Peyer's patch (tissue), 4 donors: ENCODE measurements at regions not wholly inside any gene's neighbourhood (a gene's known extent, or its start where the extent isn't known, plus 50 kb on each side); places are given as distances from the start of the nearest gene placed in this dataset.

Source experiments
- DNase-seq, 3 donors: peaks; one replicate each; pipeline ENCODE4 v3.0.0-alpha.2; 2017 to 2019
- H3K27ac ChIP-seq, 4 donors: fragments of 200-600 bp; sonication (generic); one replicate each; pipeline ENCODE4 v1.5.1; 2016 to 2019
- H3K27me3 ChIP-seq, 2 donors: fragments of 200-600 bp; sonication (generic); one replicate each; pipeline ENCODE4 v1.5.1; 2019
- H3K36me3 ChIP-seq, 3 donors: fragments of 200-600 bp; sonication (generic); one replicate each; pipeline ENCODE4 v1.5.1; 2016 to 2019
- H3K4me1 ChIP-seq, 4 donors: fragments of 200-600 bp; sonication (generic); one replicate each; pipeline ENCODE4 v1.5.1; 2016 to 2019
- H3K4me3 ChIP-seq, 4 donors: fragments of 200-600 bp; sonication (generic); 1 replicate in 3 of 4; 2 replicates in 1 of 4; pipeline ENCODE4 v1.5.1; 2016 to 2019; ENCODE audit warnings: mild to moderate bottlenecking in 1 of 4
- H3K9me3 ChIP-seq, 4 donors: fragments of 200-600 bp; sonication (generic); one replicate each; pipeline ENCODE4 v1.5.1; 2016 to 2019; ENCODE audit warnings: mild to moderate bottlenecking in 1 of 4
- CTCF ChIP-seq, 6 experiments: fragments of 450-650 bp in 4 of 6; fragments of 200-600 bp in 2 of 6; sonication (generic) in 1 of 6; IDR thresholded peaks; one replicate each; pipeline ENCODE4 v1.5.1; 2017 to 2019; ENCODE audit warnings: antibody characterized with exemption in 6 of 6, mild to moderate bottlenecking in 3 of 6, moderate library complexity in 1 of 6
- POLR2A ChIP-seq, 2 donors: fragments of 450-650 bp; IDR thresholded peaks; one replicate each; pipeline ENCODE4 v1.5.1; 2017; ENCODE audit warnings: antibody characterized with exemption in 2 of 2, mild to moderate bottlenecking in 2 of 2, moderate library complexity in 2 of 2

GRCh38 chr3:64945171-64945729 is 257.4 kb upstream of the ADAMTS9 start:
- Histone ChIP-seq H3K4me3 (no peak overlapping the region), H3K27ac (peak overlapping the region in 2 of 4 donors; percentile 9 to 41), H3K9me3 (no peaks in the 10 kb centered on the region), H3K27me3 (no peaks in the 10 kb centered on the region), H3K4me1 (peaks cover 0 to 5% (median 0%) of the 10 kb centered on the region in 4 donors), H3K36me3 (no peaks in the 10 kb centered on the region)
- no peak for DNase-seq
- TF ChIP-seq POLR2A (IDR thresholded peaks at IDR 0.05): no peak
- no peak for TF ChIP-seq CTCF (IDR thresholded peaks at IDR 0.05)

GRCh38 chr3:64943866-64944265 is 256.1 kb upstream of the ADAMTS9 start:
- Histone ChIP-seq H3K36me3 (no peaks in the 10 kb centered on the region), H3K27ac (no peak overlapping the region), H3K27me3 (no peaks in the 10 kb centered on the region), H3K9me3 (no peaks in the 10 kb centered on the region), H3K4me1 (peaks cover 0 to 5% (median 0%) of the 10 kb centered on the region in 4 donors), H3K4me3 (no peak overlapping the region)
- TF ChIP-seq CTCF (IDR thresholded peaks at IDR 0.05) (no peak), POLR2A (IDR thresholded peaks at IDR 0.05) (no peak)
- DNase-seq: no peak

GRCh38 chr3:64940596-64941348 is 253.0 kb upstream of the ADAMTS9 start:
- H3K27ac ChIP-seq: no peak overlapping the region
- H3K4me1 ChIP-seq: peaks cover 0 to 5% (median 0%) of the 10 kb centered on the region in 4 donors
- no peaks in the 10 kb centered on the region for H3K9me3 ChIP-seq
- no peak for TF ChIP-seq CTCF (IDR thresholded peaks at IDR 0.05)
- no peak for TF ChIP-seq POLR2A (IDR thresholded peaks at IDR 0.05)
- H3K27me3 ChIP-seq: no peaks in the 10 kb centered on the region
- H3K36me3 ChIP-seq: no peaks in the 10 kb centered on the region
- DNase-seq: no peak
- H3K4me3 ChIP-seq: no peak overlapping the region

GRCh38 chr3:64939747-64940450 is 252.1 kb upstream of the ADAMTS9 start:
- Histone ChIP-seq H3K4me3 (no peak overlapping the region), H3K27ac (no peak overlapping the region), H3K9me3 (no peaks in the 10 kb centered on the region), H3K36me3 (no peaks in the 10 kb centered on the region), H3K27me3 (no peaks in the 10 kb centered on the region), H3K4me1 (no peaks in the 10 kb centered on the region)
- TF ChIP-seq CTCF (IDR thresholded peaks at IDR 0.05) (no peak), POLR2A (IDR thresholded peaks at IDR 0.05) (no peak)
- DNase-seq: no peak

GRCh38 chr3:64939309-64939708 is 251.5 kb upstream of the ADAMTS9 start:
- no peaks in the 10 kb centered on the region for H3K27me3 ChIP-seq
- no peaks in the 10 kb centered on the region for H3K9me3 ChIP-seq
- H3K36me3 ChIP-seq: no peaks in the 10 kb centered on the region
- TF ChIP-seq POLR2A (IDR thresholded peaks at IDR 0.05) (no peak), CTCF (IDR thresholded peaks at IDR 0.05) (no peak)
- no peak overlapping the region for H3K4me3 ChIP-seq
- no peak for DNase-seq
- H3K27ac ChIP-seq: no peak overlapping the region
- no peaks in the 10 kb centered on the region for H3K4me1 ChIP-seq
